ENCODE measurements at regions not wholly inside any gene's neighbourhood (a gene's known extent, or its start where the extent isn't known, plus 50 kb on each side); places are given as distances from the start of the nearest gene placed in this dataset.
"Not testable (repeated sequence)": the region's sequence is repeated elsewhere in the genome, so short reads cannot be mapped to it uniquely, and the experiment has no call there.

DNA sequence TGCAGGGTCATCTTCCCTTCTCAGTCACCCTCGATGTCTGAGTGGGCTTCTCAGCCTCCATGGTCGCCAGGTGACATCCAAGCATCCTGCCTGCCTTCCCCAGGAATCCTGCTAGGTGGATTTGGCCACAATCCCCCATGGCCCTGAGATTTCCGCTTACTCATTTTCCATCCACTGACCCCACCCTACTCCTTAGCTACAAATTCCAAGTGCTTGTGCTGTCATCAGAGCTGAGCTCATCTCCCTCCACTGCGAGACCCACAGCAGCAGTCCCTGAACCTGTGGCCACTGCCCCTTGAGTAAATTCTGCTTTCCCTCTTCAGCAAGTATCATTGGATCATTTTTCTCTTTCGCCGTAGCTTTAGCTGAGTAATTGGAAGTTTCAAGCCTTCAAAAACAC is 90.5 kb upstream of the ANKRD10 start:
- DNase-seq (ENCODE audit: low read depth): peak; percentile 20

DNA sequence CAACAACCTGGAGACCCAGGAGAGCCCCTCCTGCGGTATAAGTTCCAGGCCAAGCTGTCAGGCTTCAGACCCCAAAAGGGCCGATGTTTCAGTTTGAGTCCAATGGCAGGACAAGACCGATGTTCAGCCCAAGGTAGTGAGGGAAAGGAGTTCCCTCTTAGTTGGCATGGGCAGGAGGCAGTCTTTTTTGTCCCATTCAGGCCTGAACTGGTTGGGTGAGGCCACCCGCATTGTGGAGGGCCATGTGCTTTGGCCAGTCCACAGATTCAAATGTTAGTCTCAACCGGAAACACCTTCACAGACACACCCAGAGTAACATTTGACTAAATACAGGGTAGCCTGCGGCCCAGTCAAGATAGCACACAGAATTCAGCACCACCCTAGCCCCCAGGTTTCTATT is 89.6 kb upstream of the ANKRD10 start:
- no peak for DNase-seq (ENCODE audit: low read depth)

DNA sequence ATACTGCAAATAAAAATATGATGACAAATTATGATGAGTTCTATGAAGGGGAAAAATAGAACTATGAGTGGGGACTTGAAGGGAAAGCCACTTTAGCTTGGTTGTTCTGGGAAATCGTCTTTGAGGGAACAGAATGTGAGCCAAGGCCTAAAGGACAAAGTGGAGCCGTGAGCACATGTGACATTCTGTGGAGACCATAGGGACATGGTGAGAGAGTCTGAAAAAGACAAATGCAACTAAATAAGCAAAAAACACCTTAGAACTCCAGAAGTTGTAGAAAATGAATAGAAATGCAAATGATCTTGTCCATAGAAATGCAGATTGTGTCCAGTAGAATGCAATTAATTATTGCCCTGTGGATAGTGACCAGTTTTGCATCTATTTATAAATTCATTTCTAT is 86.8 kb upstream of the ANKRD10 start:
- no peak for DNase-seq (ENCODE audit: low read depth)

DNA sequence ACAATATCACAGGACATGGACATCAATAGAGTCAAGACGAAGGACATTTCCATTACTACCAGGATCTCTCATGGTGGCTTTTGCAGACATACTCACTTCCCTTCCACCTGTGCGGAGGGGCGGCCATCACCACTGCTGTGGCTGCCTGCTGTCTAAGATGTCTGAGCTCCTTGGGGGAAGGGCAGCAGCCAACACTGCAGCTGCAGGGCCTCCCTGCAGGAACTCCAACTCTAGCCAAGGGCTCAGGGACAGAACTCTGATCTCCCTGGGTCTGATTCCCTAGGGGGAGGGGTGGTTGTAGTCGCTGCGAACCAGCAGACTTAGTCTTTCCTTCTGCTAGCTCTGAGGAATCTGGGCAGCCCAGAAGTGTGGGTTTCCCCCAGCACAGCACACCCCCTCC is 78.9 kb upstream of the ANKRD10 start:
- no peak for DNase-seq (ENCODE audit: low read depth)

DNA sequence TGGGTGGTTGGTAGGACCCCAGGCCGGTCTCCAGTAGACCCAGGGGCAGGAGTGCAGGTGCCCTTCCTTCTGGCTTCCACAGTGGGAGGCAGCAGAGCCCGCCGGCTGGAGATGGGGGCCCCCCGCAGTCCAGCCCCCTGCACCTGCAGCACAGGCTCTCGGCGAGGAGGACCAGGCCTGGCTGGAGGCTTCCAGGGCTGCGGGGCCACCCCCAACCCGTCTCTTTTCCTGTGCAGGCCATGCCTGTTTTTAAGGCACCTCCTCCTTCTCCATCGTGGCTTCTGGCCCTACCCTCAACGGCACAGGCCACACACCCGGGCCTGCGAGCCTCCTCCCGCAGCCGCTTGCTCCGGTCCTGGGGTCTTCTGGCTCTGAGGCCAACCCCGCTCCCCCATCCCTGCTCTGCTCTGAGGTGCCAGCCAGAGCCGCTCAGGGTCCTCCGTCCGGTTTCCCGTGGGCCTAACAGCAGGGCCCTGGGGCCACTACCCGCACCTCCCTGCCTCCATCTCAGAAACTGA is 77.2 kb upstream of the ANKRD10 start:
- no peak for DNase-seq (ENCODE audit: low read depth)

DNA sequence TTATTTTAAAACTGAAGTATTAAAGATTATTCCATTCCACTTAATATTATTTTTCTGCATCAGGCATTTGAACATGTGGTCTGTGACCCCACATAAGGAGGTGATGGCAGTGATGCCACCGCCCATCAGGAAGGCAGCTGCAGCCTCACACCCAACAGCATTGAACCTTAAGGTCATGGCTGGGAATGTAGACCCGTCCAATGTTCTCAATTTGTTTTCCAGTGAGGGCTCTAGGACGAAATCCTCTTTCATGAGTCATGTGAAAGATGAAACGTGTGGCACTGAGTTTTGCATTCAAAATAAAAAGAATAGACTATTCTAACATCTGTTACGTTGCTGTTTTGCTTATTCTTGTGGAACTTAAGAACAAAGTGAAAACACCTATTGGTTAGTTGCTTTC is 74.5 kb upstream of the ANKRD10 start:
- no peak for DNase-seq (ENCODE audit: low read depth)

DNA sequence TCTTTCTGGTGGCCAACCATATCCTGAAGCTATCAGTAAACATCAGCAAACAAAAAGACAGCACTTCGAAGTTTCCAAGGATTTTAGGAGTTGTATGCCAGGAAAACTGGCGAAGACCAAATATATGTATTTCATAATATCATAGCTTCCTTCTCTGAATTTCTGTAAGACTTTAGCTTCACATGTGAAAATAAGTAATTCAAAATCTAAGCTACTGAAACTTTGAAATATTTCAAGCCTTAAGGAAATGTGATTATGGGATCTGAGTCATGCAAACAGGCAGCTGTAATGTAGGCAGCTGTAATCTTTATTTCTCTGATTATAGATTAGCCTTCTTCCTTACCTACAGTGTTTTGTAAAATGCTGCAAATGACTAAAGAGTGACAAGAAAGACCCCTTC is 70.7 kb upstream of the ANKRD10 start:
- no peak for DNase-seq (ENCODE audit: low read depth)

DNA sequence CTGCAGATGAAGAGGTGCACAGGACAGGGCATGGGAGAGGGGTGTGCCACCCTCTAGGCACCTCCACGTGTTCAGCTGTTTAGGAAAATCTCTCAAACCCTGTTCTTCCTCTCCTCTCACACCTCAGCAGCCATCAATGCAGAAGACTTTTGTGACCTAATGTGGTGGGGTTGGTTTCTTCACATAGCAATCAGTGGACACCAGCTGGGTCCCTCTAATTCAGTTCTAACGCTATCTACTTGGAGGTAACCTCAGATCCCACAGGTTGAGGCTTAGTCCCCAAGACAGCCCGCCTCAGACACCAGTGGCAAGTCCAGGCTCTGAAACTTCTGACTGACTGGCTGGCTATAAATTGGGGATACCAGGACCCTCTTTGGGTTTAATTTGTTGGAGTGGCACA is 69.9 kb upstream of the ANKRD10 start:
- no peak for DNase-seq (ENCODE audit: low read depth)

DNA sequence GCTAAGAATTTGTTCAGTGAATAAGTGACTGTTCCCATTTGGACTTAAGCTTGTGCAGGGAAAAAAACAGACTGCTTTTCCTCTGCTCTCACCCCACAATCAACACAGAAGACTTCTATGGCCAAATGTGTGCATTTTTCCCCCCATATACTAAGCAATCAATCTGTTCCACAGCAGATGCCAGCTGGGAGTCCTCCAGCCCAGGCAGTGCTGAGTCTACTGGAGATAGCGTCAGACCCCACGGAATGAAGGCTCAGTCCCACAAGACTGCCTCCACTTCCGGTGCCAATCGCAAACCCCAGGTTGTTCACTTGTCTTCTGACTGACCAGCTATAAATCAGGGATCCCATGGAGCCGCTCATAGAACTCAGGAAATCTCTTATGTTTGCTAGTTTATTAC is 69.5 kb upstream of the ANKRD10 start:
- no peak for DNase-seq (ENCODE audit: low read depth)

DNA sequence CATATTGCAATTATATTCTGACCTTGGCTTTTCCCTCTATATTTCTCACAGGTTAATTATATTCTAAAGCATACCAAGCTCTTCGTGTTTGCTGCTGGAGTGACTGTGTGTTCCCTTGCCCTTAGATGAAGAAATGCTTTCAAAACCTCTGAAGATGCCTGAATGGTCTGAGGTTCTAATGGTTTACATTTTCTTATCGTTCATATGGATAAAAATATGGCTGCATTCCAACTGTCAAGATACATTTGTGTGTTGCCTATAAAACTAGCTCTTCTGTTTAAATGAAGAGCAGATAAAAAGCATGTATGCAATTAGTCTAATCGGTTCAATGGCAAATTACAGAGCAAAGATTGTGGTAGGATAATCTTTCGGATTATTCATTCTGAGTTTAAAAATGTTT is 68.4 kb upstream of the ANKRD10 start:
- no peak for DNase-seq (ENCODE audit: low read depth)

DNA sequence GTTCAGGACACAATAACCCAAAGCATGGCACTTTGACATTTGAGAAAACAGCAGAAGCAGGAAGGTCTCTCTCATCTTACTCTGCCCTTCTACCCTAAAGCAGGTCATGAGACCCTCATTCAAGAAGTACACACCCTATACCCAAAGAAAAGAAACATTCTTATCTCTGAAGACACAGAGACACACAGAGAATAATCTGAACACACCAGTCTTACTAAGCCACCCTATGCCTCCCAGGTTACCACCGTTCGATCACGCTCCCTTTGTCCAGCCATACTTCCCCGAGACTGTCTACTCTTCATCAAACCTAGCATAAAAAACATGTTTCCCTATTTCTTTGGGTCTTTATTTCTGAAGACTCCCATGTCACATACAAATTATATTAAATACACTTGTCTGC is 66.5 kb upstream of the ANKRD10 start:
- no peak for DNase-seq (ENCODE audit: low read depth)

DNA sequence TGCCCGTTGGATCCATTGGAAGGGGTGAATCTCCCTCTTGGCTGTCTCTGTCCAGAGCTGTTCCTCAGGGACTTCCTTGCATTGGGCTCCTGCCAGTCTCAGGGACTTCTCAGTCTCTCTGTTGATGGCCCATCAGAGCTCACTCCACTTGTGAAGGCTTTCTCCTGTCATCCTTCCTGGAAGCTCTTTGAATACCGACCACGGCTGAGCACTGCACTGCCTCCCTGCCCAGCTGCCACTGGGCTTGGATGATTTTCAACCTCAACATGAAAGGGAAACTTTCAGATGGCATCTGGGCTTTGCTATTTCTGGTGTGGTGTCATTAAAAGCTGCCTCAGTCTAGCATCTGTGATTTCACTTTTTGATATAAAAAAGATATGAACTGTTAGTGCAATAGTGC is 66.1 kb upstream of the ANKRD10 start:
- no peak for DNase-seq (ENCODE audit: low read depth)

DNA sequence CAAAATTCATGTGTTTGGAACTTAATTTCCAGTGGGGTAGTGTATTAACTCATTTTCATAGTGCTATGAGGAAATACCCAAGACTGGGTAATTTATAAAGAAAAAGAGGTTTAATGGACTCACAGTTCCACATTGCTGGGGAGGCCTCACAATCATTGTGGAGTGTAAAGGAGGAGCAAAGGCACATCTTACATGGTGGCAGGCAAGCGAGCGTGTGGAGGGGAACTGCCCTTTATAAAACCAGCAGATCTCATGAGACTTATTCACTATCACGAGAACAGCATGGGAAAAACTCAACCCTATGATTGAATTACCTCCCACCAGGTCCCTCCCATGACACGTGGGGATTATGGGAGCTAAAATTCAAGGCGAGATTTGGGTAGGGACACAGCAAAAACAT is 64.3 kb upstream of the ANKRD10 start:
- not testable (repeated sequence) for DNase-seq (ENCODE audit: low read depth)

DNA sequence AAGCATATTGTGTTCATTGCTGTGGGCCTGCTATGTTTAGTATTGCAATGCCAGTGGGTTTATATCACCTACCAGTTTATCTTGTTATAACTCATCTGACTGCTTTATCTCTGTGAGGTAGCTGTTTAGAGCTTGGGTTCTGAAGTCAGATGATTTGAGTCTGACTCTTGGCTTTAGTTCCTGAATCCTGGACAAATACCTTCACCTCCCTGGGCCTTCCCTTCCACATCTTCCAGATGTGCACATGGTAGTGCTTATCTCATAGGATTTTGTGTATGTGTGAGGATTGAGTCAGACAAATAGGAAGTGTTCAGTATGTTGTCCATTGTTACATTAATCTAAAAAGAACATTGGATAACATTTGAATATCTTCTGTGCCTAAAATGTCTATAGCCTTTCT is 63.5 kb upstream of the ANKRD10 start:
- no peak for DNase-seq (ENCODE audit: low read depth)

DNA sequence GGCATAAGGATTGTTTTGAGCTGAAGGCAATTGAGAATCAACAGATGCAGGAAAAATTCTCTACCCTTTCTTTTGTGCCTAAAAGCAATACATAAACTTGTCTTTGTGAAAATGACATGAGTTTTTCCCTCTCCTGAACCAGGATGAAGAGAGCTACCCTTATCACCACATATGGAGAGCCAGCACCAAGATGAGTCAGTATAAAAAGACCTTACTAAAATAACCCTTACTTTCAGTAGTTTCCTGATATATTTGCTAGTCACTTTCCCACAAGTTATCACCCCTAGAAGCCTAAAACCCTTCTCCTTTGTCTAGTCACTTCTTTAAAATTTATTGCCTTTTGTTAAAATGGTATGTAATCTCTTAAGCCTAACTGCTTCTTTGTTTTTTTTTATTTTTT is 61.9 kb upstream of the ANKRD10 start:
- no peak for DNase-seq (ENCODE audit: low read depth)

DNA sequence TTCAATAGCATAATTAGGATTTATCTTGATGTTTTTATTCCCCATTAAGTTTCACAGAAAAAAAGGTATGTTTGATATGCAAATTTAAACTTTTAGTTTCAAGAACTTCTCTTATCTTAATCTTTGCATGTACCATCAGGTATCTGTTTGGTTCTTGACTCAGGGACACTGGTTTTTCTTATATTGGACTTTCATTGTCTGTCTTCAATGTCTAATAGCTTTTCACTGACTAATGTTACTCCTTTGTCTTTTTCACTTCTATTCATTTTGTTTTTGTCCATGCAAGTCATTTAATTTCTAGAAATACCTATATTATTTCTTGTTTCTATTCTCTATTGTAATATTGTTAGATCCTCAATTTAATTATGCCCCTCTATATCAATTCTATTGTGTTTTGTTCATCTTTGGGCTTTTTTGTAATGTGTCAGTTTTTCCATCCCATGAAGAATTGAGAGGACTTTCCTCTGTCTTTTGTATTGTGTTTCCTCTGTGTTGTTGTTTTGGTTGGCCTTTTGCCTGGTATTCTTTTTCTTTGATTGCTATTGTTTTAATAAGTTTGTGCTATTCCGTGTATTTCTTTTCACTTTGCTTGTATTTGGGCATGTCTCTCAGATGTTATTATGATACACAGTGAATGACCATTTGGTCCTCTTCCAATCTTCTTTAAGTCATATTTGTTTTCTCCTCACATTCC is 58.3 kb upstream of the ANKRD10 start:
- DNase-seq (ENCODE audit: low read depth): no peak

DNA sequence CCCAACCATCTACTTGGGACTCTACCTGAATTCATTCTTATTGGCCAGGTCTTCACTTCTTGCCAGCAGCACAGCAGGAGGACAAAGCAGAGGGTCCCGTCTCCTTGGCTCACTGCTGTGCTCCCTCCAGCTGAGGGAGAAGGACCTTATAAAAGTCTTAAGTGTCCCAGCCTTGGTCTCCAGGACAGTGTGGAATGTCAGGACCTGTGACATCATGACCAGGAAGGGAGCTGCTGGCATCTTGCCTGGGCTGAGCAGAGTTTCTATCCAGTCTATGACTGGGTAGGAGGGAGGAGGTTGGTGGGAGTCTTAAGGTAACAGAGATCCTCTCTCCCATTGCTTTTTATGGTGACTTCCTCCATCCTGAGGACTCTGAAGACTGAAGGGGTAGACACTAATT is 56.6 kb upstream of the ANKRD10 start:
- DNase-seq (ENCODE audit: low read depth): no peak

DNA sequence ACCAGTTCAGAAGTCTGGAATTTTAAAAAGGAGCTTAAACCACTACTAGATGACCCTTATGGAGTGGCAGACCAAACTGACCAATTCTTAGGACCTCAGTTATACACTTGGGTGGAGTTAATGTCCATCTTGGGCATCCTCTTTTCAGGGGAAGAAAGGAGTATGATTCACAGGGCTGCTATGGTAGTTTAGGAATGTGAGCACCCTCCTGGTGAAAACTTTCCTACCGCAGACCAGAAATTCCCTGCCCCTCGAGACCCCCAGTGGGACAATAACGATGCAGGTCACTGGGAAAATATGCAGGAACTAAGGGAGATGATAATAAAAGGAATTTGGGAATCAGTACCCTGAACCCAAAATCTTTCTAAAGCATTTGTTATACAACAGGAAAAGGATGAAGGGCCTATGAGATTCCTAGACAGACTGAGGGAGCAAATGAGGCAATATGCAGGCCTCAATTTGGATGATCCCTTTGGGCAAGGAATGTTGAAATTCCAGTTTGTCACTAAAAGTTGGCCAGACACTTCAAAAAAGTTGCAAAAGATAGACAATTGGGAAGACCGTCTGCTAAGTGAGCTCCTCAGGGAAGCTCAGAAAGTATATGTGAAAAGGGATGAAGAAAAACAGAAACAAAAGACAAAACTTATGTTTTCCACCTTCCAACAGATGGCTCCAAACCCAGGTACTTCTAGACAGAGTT is 52.4 kb upstream of the ANKRD10 start:
- not testable (repeated sequence) for DNase-seq (ENCODE audit: low read depth)

DNA sequence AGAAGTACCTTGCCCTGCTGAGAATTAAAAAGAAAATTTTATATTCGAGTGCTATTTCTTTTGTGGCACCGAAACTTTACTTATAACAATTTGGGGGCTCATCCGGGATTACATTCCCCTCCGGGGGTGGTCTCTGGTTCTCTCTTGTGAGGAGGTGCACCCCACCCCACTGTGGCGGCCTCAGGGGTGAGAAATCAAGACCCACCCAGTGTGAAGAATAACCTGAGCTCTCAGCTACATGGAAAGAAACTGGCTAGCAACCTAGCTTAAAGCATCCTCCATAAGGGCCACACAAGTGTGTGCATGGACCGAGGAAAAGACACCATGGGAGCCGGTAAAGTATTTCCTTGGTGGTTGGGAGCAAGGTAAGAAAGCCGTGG is 50.9 kb upstream of the ANKRD10 start:
- DNase-seq (ENCODE audit: low read depth): no peak

DNA sequence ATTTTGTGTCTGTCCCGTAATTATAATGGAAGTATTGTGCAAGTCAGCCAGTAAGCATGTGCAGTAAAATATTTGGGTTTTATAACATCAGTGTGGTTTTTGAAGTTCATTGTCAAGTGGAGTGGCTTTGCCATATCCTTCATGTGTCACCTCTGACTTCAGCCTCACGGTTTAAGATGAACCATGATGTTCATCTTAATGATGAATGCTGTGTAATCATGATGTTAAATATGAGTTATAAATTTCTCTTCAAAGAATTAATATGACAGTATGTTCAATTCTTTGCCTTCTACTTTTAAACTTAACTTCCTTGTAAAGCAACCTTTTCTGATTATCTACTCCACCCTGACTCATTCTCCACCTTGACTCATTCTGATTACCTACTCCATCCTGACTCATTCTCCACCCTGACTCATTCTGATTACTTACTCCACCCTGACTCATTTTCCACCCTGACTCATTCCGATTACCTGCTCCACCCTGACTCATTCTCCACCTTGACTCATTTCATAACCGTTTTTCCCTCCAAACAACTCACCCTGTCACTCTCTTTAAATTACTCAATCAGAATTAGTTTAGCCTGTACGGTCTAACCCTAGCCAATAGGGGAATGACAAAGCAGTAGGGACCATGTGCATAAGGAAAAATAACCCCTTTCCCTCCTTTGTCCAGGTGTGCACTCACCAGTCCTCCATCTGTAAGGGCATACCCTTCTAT is 50.3 kb upstream of the ANKRD10 start:
- peak; percentile 47 for DNase-seq (ENCODE audit: low read depth)
